ACC112 (cell line): ENCODE measurements at regions not wholly inside any gene's neighbourhood (a gene's known extent, or its start where the extent isn't known, plus 50 kb on each side); places are given as distances from the start of the nearest gene placed in this dataset.
"Not testable (repeated sequence)": the region's sequence is repeated elsewhere in the genome, so short reads cannot be mapped to it uniquely, and the experiment has no call there.

Experiments used
- H2AFZ ChIP-seq: fragments of 200-600 bp; sonication (generic); one replicate; pipeline ENCODE4 v1.6.0; 2017; ENCODE audit warnings: antibody characterized with exemption, low read length; ENCODE audit not compliant: unreplicated experiment
- H3K27ac ChIP-seq: fragments of 200-600 bp; sonication (generic); 2 replicates; pipeline ENCODE4 v1.5.1; 2014; ENCODE audit warnings: low read depth, mild to moderate bottlenecking, antibody characterized with exemption, low read length, moderate library complexity
- H3K27me3 ChIP-seq: fragments of 200-600 bp; sonication (generic); 2 replicates; pipeline ENCODE4 v1.6.1; 2014; ENCODE audit warnings: mild to moderate bottlenecking, antibody characterized with exemption, low read length, moderate library complexity, mixed read lengths; ENCODE audit not compliant: insufficient read depth
- H3K36me3 ChIP-seq: fragments of 200-600 bp; sonication (generic); 2 replicates; pipeline ENCODE4 v1.6.1; 2016; ENCODE audit warnings: mild to moderate bottlenecking, antibody characterized with exemption, low read length, moderate library complexity, mixed read lengths; ENCODE audit not compliant: insufficient read depth
- H3K4me1 ChIP-seq: fragments of 200-600 bp; sonication (generic); one replicate; pipeline ENCODE4 v1.6.1; 2016; ENCODE audit warnings: low read length, mixed read lengths; ENCODE audit not compliant: insufficient read depth, unreplicated experiment, control insufficient read depth
- H3K4me3 ChIP-seq: fragments of 200-600 bp; sonication (generic); 2 replicates; pipeline ENCODE4 v1.5.1; 2014; ENCODE audit warnings: mild to moderate bottlenecking, low read depth, low read length
- H3K79me2 ChIP-seq: fragments of 200-600 bp; sonication (generic); one replicate; pipeline ENCODE4 v1.6.0; 2016; ENCODE audit warnings: low read length; ENCODE audit not compliant: control insufficient read depth, unreplicated experiment, insufficient read depth

DNA sequence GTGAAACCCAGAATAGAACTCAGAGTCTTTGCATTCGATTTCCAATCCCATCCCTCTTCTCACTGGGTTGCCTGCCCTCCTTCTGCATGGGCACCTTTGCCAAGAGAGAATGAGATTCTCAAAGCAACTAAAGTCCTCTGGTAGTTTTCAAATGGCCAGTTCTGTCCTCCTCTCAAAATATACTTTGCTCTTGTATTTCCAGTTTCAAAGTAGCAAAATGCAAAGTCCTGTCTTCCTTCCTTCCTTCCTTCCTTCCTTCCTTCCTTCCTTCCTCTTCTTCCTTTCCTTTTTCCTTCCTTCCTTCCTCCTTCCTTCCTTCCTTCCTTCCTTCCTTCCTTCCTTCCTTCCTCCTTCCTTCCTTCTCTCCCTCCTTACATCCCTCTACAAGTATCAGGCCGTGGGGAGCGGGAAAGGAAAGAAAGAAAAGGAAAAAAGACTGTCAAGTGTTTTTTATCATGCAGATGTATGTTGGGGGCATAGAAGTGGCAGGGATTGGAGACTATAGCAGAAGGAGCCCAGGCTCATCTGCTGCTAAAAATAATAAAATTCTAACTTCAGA lies 265.2 kb downstream of the CD83 start:
- no peaks in the 10 kb centered on the region for H3K79me2 ChIP-seq
- H3K4me3 ChIP-seq = no peak overlapping the region
- H3K27me3 ChIP-seq = peaks cover 45% of the 10 kb centered on the region
- H2AFZ ChIP-seq = no peak overlapping the region
- no peaks in the 10 kb centered on the region for H3K36me3 ChIP-seq
- H3K4me1 ChIP-seq = no peaks in the 10 kb centered on the region
- H3K27ac ChIP-seq = no peak overlapping the region

GRCh38 chr6:14383393-14384174 lies 266.0 kb downstream of the CD83 start:
- Histone ChIP-seq H2AFZ (no peak overlapping the region), H3K79me2 (no peaks in the 10 kb centered on the region), H3K4me3 (no peak overlapping the region), H3K36me3 (no peaks in the 10 kb centered on the region), H3K27me3 (peaks cover 38% of the 10 kb centered on the region), H3K4me1 (no peaks in the 10 kb centered on the region), H3K27ac (no peak overlapping the region)

GRCh38 chr6:14384175-14384949 lies 266.8 kb downstream of the CD83 start:
- Histone ChIP-seq H3K79me2 (no peaks in the 10 kb centered on the region), H3K4me1 (no peaks in the 10 kb centered on the region), H3K4me3 (no peak overlapping the region), H2AFZ (no peak overlapping the region), H3K36me3 (no peaks in the 10 kb centered on the region), H3K27me3 (peaks cover 31% of the 10 kb centered on the region), H3K27ac (no peak overlapping the region)

GRCh38 chr6:14386263-14386662 lies 268.7 kb downstream of the CD83 start:
- H2AFZ ChIP-seq = no peak overlapping the region
- H3K27ac ChIP-seq = no peak overlapping the region
- no peaks in the 10 kb centered on the region for H3K79me2 ChIP-seq
- no peak overlapping the region for H3K4me3 ChIP-seq
- H3K36me3 ChIP-seq = no peaks in the 10 kb centered on the region
- H3K27me3 ChIP-seq = peaks cover 13% of the 10 kb centered on the region
- no peaks in the 10 kb centered on the region for H3K4me1 ChIP-seq

DNA sequence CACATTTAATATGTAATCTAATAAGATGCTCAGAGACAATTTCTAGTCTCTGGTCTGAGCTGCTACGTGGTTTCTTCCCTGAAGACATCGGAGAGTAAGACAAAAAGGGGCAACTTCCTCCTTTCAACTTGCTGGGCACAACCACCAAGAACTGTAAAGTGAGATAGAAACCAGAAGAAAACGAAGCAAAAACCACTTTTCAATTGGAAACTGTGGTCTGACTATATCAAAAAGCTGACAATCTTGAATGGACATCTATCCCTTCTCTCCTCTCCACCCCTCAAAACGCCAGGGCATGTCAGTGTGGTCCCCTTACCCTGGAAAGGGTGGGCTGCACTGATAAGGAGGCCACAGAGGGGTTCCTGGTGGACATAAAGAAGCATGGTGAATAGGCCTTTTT lies 269.1 kb downstream of the CD83 start:
- Histone ChIP-seq H3K4me3 (no peak overlapping the region), H3K79me2 (no peaks in the 10 kb centered on the region), H2AFZ (no peak overlapping the region), H3K4me1 (no peaks in the 10 kb centered on the region), H3K27ac (no peak overlapping the region), H3K36me3 (no peaks in the 10 kb centered on the region), H3K27me3 (peaks cover 9% of the 10 kb centered on the region)

DNA sequence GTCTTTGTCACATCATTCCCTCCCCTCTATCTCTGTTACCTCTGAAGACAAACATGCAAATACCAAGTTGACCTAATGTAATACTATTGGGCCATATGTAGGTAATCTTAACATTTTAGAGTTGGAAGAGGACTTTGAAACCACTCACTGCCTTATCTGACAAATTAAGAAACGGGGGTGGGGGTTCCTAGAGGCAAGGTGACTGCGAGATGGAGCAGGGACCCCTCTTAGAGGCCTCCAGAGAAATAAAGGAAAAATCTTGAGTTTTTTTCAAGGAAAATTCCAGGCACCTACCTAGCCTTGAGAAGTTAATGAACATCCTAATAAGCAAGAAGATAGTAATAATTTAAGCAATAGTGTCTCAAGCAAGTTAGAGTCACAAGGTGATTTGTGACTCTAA lies 270.8 kb downstream of the CD83 start:
- Histone ChIP-seq H3K36me3 (no peaks in the 10 kb centered on the region), H3K79me2 (no peaks in the 10 kb centered on the region), H3K27ac (no peak overlapping the region), H3K27me3 (no peaks in the 10 kb centered on the region; the same call in 1 of the 2 replicates), H2AFZ (no peak overlapping the region), H3K4me1 (no peaks in the 10 kb centered on the region), H3K4me3 (no peak overlapping the region)

GRCh38 chr6:14389776-14390175 lies 272.2 kb downstream of the CD83 start:
- not testable (repeated sequence) for H3K27me3 ChIP-seq, H3K36me3 ChIP-seq, H3K79me2 ChIP-seq, H3K4me3 ChIP-seq, H2AFZ ChIP-seq, H3K27ac ChIP-seq, H3K4me1 ChIP-seq

DNA sequence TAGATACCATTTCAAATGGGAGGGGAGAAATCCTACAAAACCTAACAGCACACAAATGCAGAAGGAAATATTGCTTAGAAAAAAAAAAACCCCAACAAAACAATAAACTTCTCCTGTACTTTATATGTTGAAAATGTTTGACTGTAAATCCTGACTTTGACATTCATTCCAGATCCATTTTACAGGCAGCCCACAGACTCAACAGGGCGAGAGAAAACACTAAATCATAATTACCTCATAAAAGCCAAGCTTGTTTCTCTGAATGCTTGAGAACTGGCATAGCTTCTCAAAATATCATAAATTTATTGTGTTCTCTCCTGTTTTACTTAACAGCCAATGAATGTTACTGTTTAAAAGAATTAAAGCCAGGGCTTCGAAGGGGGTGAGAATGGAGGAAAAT lies 273.2 kb downstream of the CD83 start:
- no peaks in the 10 kb centered on the region for H3K4me1 ChIP-seq
- no peak overlapping the region for H2AFZ ChIP-seq
- no peaks in the 10 kb centered on the region for H3K36me3 ChIP-seq
- H3K27ac ChIP-seq = no peak overlapping the region
- H3K27me3 ChIP-seq = no peaks in the 10 kb centered on the region; the same call in 1 of the 2 replicates
- no peaks in the 10 kb centered on the region for H3K79me2 ChIP-seq
- H3K4me3 ChIP-seq = no peak overlapping the region

DNA sequence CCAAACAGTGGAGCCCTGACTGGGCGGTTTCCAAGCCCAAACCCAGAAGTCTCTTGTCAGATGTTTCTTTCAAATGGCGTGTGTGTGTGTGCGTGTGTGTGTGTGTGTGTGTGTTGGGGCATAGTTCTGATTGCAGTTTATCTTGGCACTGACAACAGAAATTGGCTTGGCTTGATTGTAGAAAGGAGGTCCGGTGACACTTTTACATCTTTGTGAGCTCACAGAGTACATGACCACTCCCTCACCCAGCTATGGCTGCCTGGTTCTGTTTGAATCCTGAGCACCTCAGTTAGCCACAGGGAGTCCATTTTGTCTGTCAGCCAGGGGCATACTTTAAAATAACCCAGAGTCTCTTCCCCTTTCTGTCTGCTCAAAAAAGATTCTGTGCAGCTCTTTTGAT lies 276.3 kb downstream of the CD83 start:
- Histone ChIP-seq H3K36me3 (no peaks in the 10 kb centered on the region), H2AFZ (no peak overlapping the region), H3K27me3 (no peaks in the 10 kb centered on the region; the same call in 1 of the 2 replicates), H3K27ac (no peak overlapping the region), H3K4me3 (no peak overlapping the region), H3K79me2 (no peaks in the 10 kb centered on the region), H3K4me1 (peaks cover 7% of the 10 kb centered on the region)

DNA sequence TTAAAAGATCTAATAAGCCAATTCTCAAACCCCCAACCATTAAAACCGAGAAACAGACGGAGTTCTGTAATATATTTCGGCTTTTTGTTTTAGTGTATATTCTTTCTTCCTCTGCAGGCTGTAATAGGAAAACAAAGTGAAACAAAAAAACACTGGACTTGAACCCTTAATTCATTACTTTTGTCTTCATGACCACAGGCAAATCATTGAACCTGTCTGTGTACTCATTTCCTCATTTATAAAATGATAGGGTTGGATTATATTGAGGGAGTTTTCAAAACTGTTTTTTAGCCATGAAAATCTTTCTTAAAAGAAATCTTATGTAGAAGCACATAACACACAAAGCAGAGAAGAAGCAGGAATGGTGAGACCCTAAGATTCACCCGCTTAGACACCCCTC lies 278.8 kb downstream of the CD83 start:
- Histone ChIP-seq H3K36me3 (no peaks in the 10 kb centered on the region), H3K4me1 (peaks cover 7% of the 10 kb centered on the region), H3K27ac (no peak overlapping the region), H3K4me3 (no peak overlapping the region), H2AFZ (no peak overlapping the region), H3K79me2 (no peaks in the 10 kb centered on the region), H3K27me3 (no peaks in the 10 kb centered on the region)
